GM03348 (cell line): ENCODE measurements at regions not wholly inside any gene's neighbourhood (a gene's known extent, or its start where the extent isn't known, plus 50 kb on each side); places are given as distances from the start of the nearest gene placed in this dataset.
"Not testable (repeated sequence)": the region's sequence is repeated elsewhere in the genome, so short reads cannot be mapped to it uniquely, and the experiment has no call there.

ENCODE experiments used
- DNase-seq: peaks from one replicate; pipeline ENCODE4 v3.0.0; 2012; ENCODE audit warnings: low spot score

GRCh38 chrX:122913134-122913533, 270.9 kb upstream of the GRIA3 start:
- DNase-seq = no peak

DNA sequence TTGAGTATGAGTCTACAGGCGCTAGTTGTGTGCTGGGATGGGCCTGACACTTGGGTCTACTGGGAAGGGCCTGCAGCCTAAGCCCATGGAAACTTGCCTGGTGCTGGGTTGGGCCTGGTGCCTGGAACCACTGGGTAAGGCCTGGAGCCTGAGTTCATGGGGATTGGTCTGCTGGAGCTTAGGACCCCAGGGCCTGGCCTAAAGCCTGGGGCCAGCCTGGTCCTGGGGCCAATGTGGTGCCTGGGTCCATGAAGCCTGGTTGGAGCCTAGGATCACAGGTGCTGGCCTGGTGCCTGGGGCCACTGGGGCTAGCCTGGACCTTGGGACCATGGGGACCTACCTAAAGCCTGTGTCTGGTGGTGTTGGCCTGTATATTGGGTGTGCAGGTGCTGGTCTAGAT, 270.3 kb upstream of the GRIA3 start:
- no peak for DNase-seq

DNA sequence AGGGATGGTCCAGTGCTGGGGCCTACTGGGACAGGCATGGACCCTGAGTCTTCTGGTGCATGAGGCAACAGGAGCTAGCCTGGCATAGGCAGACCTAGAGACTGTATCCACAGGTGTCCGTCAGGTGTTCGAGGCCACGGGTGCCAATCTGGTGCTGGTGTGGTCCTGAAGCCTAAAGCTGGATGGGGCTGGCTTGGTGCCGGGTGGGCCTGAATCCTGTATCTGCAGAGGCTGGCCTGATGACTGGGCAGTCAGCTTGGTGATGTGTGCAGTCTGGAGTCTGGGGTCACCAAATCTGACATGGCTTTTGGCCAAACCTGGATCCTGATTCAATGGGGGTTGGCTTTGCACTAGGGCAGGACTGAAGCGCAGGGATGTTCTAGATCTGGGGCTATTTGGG, 269.8 kb upstream of the GRIA3 start:
- DNase-seq = no peak

- no peak for DNase-seq
Measured at GRCh38 chrX:122934131-122934530, 249.9 kb upstream of the GRIA3 start.

- no peak for DNase-seq
Measured at GRCh38 chrX:122940199-122940598, 243.9 kb upstream of the GRIA3 start.

DNA sequence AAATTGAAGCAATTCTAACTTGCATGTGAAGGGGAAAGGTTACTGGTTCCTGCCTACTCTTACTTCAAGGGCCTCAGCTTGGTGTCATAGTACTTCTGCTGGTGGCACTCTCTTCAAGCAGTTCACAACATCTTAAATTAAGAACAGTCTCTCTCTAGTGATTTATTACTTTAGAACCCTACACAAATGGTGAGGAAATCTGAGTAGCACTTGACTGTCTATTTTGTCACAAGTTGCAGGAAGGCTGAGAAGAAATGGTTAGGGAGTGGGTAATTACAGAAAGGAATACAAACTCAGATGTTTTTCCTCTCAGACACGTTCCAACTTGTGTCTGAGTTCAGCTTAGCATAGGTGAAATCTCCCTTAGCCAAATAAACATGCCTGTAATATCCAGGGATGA, 242.3 kb upstream of the GRIA3 start:
- no peak for DNase-seq

GRCh38 chrX:122943918-122944317, 240.2 kb upstream of the GRIA3 start:
- no peak for DNase-seq

- no peak for DNase-seq
Measured at GRCh38 chrX:122945328-122945727, 238.8 kb upstream of the GRIA3 start.

GRCh38 chrX:122972604-122973003, 211.5 kb upstream of the GRIA3 start:
- no peak for DNase-seq

DNA sequence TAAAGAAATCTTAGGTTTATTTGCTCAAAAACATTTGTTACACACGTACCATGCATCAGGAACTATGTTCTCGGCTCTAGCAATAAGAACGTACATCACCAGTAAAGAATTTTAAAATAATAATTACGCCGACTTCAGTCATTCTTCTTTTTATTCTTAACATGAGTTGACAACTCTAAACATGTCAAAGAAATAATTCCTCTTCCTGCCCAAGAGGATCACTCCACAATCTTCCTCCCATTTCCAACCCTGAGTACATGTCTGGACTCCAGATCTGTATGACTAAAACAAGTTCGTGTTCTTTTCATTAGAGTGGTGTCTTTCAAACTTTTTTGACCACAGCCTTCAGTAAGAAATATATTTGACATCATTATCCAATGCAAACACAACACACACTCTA, 201.6 kb upstream of the GRIA3 start:
- no peak for DNase-seq

DNA sequence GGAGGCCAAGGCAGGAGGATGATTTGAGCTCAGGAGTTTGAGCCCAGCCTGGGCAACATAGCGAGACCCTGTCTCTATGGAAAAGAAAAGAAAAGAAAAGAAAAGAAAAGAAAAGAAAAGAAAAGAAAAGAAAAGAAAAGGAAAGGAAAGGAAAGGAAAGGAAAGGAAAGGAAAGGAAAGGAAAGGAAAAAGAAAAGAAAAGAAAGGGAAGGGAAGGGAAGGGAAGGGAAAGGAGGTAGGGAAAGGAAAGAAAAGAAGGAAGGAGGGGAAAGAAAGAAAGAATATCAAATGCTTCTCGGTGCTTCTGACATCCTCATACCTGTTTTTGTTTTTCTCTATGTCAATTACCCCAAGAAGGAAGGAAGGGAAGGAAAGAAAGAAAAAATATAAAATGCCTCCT, 181.2 kb upstream of the GRIA3 start:
- not testable (repeated sequence) for DNase-seq

- peak; percentile 9 for DNase-seq
Measured at GRCh38 chrX:123013141-123013540, 170.9 kb upstream of the GRIA3 start.

GRCh38 chrX:123036401-123036800, 147.7 kb upstream of the GRIA3 start:
- DNase-seq = no peak

GRCh38 chrX:123049071-123049625, 134.9 kb upstream of the GRIA3 start:
- DNase-seq = no peak

DNA sequence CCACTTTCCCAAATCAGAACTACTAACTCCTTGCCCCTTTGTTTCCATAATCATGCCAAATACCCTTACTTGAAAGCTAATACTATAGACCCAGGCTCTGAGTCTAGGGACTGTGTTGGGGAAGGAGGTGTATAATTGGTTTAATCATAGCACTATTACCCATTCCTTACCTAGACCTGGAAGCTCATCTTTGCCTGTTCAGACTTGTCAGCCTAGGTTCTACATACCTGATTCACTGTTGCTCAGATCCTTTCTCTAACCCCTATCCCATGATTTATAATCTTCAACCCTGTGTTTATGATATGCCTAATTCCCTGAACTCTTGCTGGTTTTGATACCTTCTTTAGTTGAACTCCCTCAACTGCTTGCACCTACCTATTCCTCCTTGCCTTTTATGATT, 123.1 kb upstream of the GRIA3 start:
- DNase-seq = no peak

DNA sequence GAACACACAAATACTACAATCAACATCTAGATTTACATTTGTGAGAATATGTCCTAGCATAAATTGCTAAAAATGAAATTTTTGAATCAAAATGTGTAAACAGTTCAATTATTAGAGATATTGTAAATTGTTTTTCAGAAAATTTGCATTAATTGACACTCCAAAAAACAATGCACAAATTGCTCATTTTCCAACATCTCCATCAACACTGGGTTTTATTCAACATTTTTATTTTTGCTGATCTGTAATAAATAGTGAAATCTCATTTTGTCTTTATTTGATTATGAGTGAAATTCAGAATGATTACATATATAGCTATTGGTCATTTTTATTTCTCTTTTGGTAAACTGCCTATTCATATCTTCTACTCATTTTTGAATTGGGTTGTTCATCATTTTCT, 120.0 kb upstream of the GRIA3 start:
- DNase-seq = no peak

- no peak for DNase-seq
Measured at GRCh38 chrX:123072686-123073385, 111.2 kb upstream of the GRIA3 start.

- DNase-seq = no peak
Measured at GRCh38 chrX:123075947-123076561, 108.0 kb upstream of the GRIA3 start.

GRCh38 chrX:123077631-123078030, 106.4 kb upstream of the GRIA3 start:
- DNase-seq = no peak

- no peak for DNase-seq
Measured at GRCh38 chrX:123080065-123080464, 104.0 kb upstream of the GRIA3 start.

- peak; percentile 2 for DNase-seq
Measured at GRCh38 chrX:123081776-123082175, 102.3 kb upstream of the GRIA3 start.

DNA sequence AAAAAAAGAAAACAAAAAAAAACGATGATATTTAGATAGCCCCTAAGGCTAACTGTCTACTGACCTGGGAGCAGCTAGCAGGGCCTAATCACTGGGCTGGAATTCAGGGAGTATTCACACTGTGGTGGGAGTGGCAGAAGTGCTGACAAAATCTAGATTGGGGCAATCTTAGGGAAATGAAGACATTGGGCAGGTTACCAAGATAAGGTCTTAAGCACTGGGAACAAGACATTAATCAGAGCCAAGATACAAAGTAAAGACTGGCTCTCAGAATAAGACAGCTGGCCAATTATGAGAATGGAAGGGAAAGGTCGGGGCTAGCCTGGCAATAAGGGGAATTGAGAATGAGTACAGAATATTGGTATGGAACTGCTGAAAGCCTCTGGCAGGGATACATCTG, 100.2 kb upstream of the GRIA3 start:
- peak; percentile 1 for DNase-seq

- peak; percentile 5 for DNase-seq
Measured at GRCh38 chrX:123084797-123085196, 99.3 kb upstream of the GRIA3 start.
